Midbrain (tissue), 1 donor: ENCODE measurements at regions not wholly inside any gene's neighbourhood (a gene's known extent, or its start where the extent isn't known, plus 50 kb on each side); places are given as distances from the start of the nearest gene placed in this dataset.

Experiments used
- DNase-seq: peaks from one replicate; lab custom pipeline; 2025; lab: John Stamatoyannopoulos, UW

- DNase-seq, result no peak
Measured at GRCh38 chr4:22949161-22949855, 256.6 kb downstream of the GBA3 start.

- no peak for DNase-seq
Measured at GRCh38 chr4:22947851-22948250, 255.1 kb downstream of the GBA3 start.

- no peak for DNase-seq
Measured at GRCh38 chr4:22942920-22943559, 250.3 kb downstream of the GBA3 start.

GRCh38 chr4:22941688-22942375, 249.1 kb downstream of the GBA3 start:
- no peak for DNase-seq

GRCh38 chr4:22932326-22932725, 239.6 kb downstream of the GBA3 start:
- DNase-seq, result no peak

GRCh38 chr4:22922426-22922825, 229.7 kb downstream of the GBA3 start:
- DNase-seq, result no peak

GRCh38 chr4:22921936-22922335, 229.2 kb downstream of the GBA3 start:
- DNase-seq, result no peak

GRCh38 chr4:22911285-22911684, 218.5 kb downstream of the GBA3 start:
- DNase-seq, result no peak

GRCh38 chr4:22910200-22910599, 217.5 kb downstream of the GBA3 start:
- no peak for DNase-seq

- no peak for DNase-seq
Measured at GRCh38 chr4:22906045-22906444, 213.3 kb downstream of the GBA3 start.

- no peak for DNase-seq
Measured at GRCh38 chr4:22903913-22904312, 211.2 kb downstream of the GBA3 start.

- DNase-seq, result no peak
Measured at GRCh38 chr4:22901631-22902030, 208.9 kb downstream of the GBA3 start.

GRCh38 chr4:22900876-22901275, 208.1 kb downstream of the GBA3 start:
- DNase-seq, result no peak

GRCh38 chr4:22897520-22898108, 204.9 kb downstream of the GBA3 start:
- peak; percentile 6 for DNase-seq

- no peak for DNase-seq
Measured at GRCh38 chr4:22895482-22895881, 202.7 kb downstream of the GBA3 start.

- DNase-seq, result no peak
Measured at GRCh38 chr4:22884157-22884556, 191.4 kb downstream of the GBA3 start.

GRCh38 chr4:22881411-22881810, 188.7 kb downstream of the GBA3 start:
- DNase-seq, result no peak

GRCh38 chr4:22877486-22878052, 184.8 kb downstream of the GBA3 start:
- no peak for DNase-seq

GRCh38 chr4:22876270-22876669, 183.5 kb downstream of the GBA3 start:
- no peak for DNase-seq

GRCh38 chr4:22875587-22876257, 183.0 kb downstream of the GBA3 start:
- no peak for DNase-seq

GRCh38 chr4:22874334-22874912, 181.7 kb downstream of the GBA3 start:
- DNase-seq, result no peak

- no peak for DNase-seq
Measured at GRCh38 chr4:22873899-22874298, 181.2 kb downstream of the GBA3 start.
